Lung (tissue), 11 donors: ENCODE measurements at regions not wholly inside any gene's neighbourhood (a gene's known extent, or its start where the extent isn't known, plus 50 kb on each side); places are given as distances from the start of the nearest gene placed in this dataset.

Source experiments
- ATAC-seq: fragments of 200-7000 bp; cut with Tn5 transposase; one replicate; pipeline ENCODE4 v1.9.1; 2020; ENCODE audit warnings: moderate number of reproducible peaks; ENCODE audit not compliant: insufficient read depth, low FRiP score
- DNase-seq, 3 donors: peaks; one replicate each; pipeline ENCODE4 v3.0.0-alpha.2; 2013 to 2017
- H3K27ac ChIP-seq, 2 donors: one replicate each; pipeline ENCODE4 v1.5.1; 2013; ENCODE audit warnings: mild to moderate bottlenecking in 2 of 2, moderate library complexity in 2 of 2, control low read depth in 1 of 2, inconsistent platforms in 1 of 2, low read depth in 1 of 2, low read length in 1 of 2
- H3K27me3 ChIP-seq, 3 donors: one replicate each; pipeline ENCODE4 v1.5.1; 2013; ENCODE audit warnings: low read length in 2 of 3; ENCODE audit not compliant: control insufficient read depth in 3 of 3, insufficient read depth in 3 of 3
- H3K36me3 ChIP-seq, 4 donors: one replicate each; pipeline ENCODE4 v1.5.1; 2013; ENCODE audit warnings: low read length in 4 of 4, mild to moderate bottlenecking in 1 of 4, moderate library complexity in 1 of 4; ENCODE audit not compliant: control insufficient read depth in 4 of 4, insufficient read depth in 4 of 4
- H3K4me1 ChIP-seq, 5 donors: one replicate each; pipeline ENCODE4 v1.5.1; 2013; ENCODE audit warnings: low read length in 5 of 5, mild to moderate bottlenecking in 2 of 5, moderate library complexity in 1 of 5; ENCODE audit not compliant: control insufficient read depth in 5 of 5, insufficient read depth in 5 of 5
- H3K4me3 ChIP-seq: one replicate; pipeline ENCODE4 v1.5.1; 2013; ENCODE audit warnings: mild to moderate bottlenecking, control low read depth, moderate library complexity
- H3K9ac ChIP-seq, 2 donors: one replicate each; pipeline ENCODE4 v1.5.1; 2013; ENCODE audit warnings: low read length in 2 of 2, control low read depth in 1 of 2; ENCODE audit not compliant: insufficient read depth in 1 of 2
- H3K9me3 ChIP-seq, 4 donors: one replicate each; pipeline ENCODE4 v1.5.1; 2013; ENCODE audit warnings: low read length in 3 of 4, mild to moderate bottlenecking in 1 of 4, moderate library complexity in 1 of 4; ENCODE audit not compliant: control insufficient read depth in 4 of 4, insufficient read depth in 3 of 4
- CTCF ChIP-seq: IDR thresholded peaks from 2 replicates; pipeline ENCODE4 v1.5.1; 2012; ENCODE audit warnings: mild to moderate bottlenecking; ENCODE audit errors: control extremely low read depth, extremely low read depth
- WGBS, 2 donors: extraction: QIAGEN DNeasy Blood & Tissue Kit; methylation state at CpG; one replicate each; pipeline ENCODE4 v1.1.7; 2013; 5-methylcytosine and 5-hydroxymethylcytosine counted together
- donor health status: control.
- donor health status: control.
- donor health status: Bipolar disorder and iron deficiency.
- donor health status: healthy.
- donor health status: DM: yes; HTN: yes; CAD: no.

- no peak for ATAC-seq
- H3K36me3 ChIP-seq: no peaks in the 10 kb centered on the region
- no peak overlapping the region for H3K27ac ChIP-seq
- TF ChIP-seq CTCF: no peak
- H3K27me3 ChIP-seq: no peaks in the 10 kb centered on the region
- no peaks in the 10 kb centered on the region for H3K9me3 ChIP-seq
- no peak for DNase-seq
- no peak overlapping the region for H3K4me3 ChIP-seq
- H3K9ac ChIP-seq: no peak overlapping the region
- no peaks in the 10 kb centered on the region for H3K4me1 ChIP-seq
- 93 to 97% methylated on average over 2 of the region's 2 CpGs for WGBS, 2 donors
Observed at GRCh38 chr2:192729369-192729768, 534.6 kb upstream of the TMEFF2 start.

GRCh38 chr2:192725991-192726390 is 531.3 kb upstream of the TMEFF2 start:
- WGBS, 2 donors: 76 to 77% methylated on average over 1 of the region's 1 CpG
- H3K27me3 ChIP-seq: no peaks in the 10 kb centered on the region
- H3K4me3 ChIP-seq: no peak overlapping the region
- no peaks in the 10 kb centered on the region for H3K36me3 ChIP-seq
- DNase-seq (no peak), ATAC-seq (no peak)
- no peak overlapping the region for H3K9ac ChIP-seq
- TF ChIP-seq CTCF: no peak
- no peaks in the 10 kb centered on the region for H3K4me1 ChIP-seq
- H3K27ac ChIP-seq: no peak overlapping the region
- no peaks in the 10 kb centered on the region for H3K9me3 ChIP-seq

DNA sequence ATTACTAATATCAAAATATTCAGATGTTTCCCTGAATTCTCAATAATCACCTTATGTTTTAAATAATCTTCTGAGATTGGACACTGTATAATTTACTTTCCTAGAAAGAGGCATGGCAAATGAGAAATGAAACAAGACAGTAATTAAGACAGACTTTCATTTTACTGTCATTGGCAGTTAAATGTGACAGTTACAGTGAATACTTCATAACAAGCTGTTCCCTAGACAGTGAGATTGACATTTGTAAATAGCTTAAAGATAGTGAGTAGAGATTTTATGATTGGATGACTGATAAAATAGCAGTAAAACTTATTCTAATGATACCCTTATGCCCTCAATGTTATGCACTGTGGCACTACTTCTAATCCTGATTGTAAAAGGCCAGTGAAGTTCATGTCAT is 524.9 kb upstream of the TMEFF2 start:
- H3K27me3 ChIP-seq: no peaks in the 10 kb centered on the region
- ATAC-seq: no peak

More for the DNA sequence above, 524.9 kb upstream of the TMEFF2 start:
- no peak for DNase-seq
- no peak overlapping the region for H3K9ac ChIP-seq
- no peak for TF ChIP-seq CTCF
- H3K27ac ChIP-seq: no peak overlapping the region
- H3K36me3 ChIP-seq: no peaks in the 10 kb centered on the region
- no peaks in the 10 kb centered on the region for H3K9me3 ChIP-seq
- no peak overlapping the region for H3K4me3 ChIP-seq
- H3K4me1 ChIP-seq: no peaks in the 10 kb centered on the region
